ENCODE measurements at regions not wholly inside any gene's neighbourhood (a gene's known extent, or its start where the extent isn't known, plus 50 kb on each side); places are given as distances from the start of the nearest gene placed in this dataset.
"Not testable (repeated sequence)": the region's sequence is repeated elsewhere in the genome, so short reads cannot be mapped to it uniquely, and the experiment has no call there.

DNA sequence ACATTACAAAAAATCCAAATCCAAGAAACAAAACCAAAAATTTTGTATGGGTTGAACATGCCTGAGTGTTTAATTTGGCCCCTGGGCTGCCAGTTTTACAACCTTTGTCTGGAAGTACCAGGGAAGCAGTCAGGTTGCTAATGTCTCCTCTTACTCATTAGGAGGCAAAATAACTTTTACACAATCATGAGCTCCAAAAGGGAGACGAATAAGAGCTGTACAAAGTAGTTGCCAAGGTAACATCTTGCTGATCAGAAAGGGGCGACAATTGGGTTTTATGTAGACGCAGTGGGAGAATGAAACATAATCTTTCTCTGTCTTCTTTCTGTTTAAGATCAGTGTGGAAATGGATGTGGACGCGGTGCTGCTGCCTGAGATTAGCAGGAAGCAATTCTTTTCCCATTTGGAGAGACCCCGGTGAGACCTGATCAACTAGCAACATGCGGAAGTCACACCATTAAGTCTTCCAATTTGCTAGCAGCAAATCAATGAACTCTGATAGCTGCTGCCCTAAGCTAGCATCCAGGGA lies 90.7 kb upstream of the IGFBP7 start:
- no peak for DNase-seq

DNA sequence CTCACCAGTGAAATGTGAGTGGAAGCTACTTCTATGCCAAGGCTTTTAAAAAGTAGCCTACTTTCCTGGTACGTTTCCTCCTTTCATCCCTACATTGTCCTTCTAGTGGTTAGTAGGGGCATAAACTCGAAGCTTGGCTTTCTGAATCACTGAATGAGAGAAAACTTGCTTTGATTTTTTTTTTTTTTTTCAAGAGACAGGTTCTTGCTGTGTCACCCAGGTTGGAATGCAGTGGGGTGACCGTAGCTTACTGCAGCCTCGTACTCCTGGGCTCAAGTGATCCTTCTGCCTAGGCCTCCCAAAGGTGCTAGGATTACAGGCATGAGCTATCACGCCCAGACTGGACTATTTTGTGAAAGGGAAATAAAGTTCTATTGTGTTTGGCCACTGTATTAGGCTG lies 89.1 kb upstream of the IGFBP7 start:
- no peak for DNase-seq

DNA sequence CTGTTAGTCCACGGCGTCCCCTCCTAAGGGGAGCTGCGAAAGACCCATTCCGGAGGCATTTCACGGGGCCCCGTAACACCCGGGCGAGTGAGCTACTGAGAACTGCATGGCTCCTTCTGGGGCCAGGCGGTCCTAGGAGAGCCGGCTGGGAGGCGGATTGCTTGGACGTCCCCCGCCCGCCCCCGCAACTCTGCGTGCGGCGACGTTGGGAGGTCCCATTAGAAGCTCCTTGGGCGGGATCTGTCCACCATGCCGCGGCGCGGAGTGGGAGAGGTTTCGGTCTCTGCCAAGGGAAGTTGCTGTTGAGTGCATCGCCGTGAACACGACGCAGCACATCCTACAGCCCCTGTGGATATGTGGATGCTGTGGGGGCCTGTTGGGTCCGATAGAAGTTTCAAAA lies 85.4 kb upstream of the IGFBP7 start:
- DNase-seq: no peak

DNA sequence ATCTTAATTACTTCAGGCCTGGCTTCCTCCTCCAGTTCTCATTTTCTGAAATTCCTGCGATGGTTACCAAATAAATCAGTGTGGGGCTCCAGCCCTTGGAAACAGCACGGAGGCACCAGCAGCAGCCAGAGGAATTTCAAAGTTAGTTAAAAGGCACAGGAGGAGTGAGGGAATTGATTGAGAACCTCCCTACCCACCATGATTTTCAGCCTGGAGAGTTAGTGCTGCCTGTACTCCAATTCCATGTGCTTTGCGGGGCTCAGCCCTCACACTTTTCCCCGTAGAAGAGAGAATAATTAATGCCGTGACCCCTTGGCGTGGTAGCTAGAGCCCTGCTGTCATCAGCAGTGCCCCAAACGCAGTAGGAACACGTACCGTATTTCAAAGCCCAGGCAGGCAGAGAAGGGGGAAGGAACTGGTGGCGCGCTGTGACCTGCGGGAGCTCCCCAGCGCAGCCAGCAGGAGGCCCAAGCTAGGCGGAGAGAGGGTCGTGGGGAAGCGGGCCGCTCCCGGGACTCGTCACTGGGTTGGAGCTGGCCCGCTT lies 84.0 kb upstream of the IGFBP7 start:
- no peak for DNase-seq

DNA sequence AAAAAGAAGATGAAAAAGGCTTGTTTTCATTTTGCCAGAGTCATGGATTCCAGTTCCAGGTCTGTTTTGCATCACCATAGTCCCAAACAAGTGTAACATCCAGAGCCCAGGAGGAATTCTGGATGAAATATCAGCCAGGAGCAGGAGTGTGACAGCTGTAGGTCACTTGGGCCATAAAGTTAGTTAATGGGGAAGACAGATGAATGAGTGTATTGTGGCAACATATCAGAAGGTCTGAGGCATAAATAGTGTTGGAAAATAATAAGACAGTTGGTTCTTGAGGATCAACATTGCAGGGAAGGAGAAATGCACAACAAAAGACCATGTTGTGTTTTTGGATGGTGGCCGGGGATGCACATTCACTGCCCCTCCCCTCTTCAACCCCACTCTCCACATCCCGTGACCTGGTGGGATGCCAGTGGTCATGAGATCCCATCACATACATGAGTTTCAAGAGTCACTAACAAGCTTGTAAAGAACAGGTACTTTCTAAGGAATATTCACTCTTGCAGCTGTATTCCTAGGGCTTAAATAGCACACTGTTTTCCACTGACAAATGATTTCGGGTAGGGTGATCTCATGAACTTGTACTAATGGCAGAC lies 83.1 kb upstream of the IGFBP7 start:
- no peak for DNase-seq

DNA sequence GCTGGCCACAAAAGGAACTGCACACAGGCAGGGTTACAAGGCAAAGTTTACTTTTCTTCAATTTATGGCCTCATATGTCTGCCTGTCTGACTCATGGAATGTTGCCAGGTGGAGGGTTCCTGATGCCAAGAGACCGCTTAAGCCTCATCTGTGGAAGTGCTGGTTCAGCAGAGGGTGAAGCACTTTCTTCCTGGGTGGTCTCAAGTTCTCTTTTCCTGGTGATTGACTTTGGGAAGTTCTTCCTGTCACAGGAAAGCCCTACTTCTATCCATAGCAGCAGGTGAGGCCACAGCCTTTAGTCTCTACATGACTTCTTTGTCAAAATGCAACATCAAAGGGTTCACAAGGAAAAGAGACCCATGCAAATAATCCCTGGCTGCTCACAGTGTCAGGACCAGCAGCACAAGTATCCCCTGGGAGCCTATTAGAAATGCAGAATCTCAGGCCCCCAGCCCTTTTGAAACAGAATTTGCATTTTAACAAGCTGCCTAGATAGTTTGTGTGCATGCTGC lies 81.4 kb upstream of the IGFBP7 start:
- DNase-seq: peak; percentile 3

DNA sequence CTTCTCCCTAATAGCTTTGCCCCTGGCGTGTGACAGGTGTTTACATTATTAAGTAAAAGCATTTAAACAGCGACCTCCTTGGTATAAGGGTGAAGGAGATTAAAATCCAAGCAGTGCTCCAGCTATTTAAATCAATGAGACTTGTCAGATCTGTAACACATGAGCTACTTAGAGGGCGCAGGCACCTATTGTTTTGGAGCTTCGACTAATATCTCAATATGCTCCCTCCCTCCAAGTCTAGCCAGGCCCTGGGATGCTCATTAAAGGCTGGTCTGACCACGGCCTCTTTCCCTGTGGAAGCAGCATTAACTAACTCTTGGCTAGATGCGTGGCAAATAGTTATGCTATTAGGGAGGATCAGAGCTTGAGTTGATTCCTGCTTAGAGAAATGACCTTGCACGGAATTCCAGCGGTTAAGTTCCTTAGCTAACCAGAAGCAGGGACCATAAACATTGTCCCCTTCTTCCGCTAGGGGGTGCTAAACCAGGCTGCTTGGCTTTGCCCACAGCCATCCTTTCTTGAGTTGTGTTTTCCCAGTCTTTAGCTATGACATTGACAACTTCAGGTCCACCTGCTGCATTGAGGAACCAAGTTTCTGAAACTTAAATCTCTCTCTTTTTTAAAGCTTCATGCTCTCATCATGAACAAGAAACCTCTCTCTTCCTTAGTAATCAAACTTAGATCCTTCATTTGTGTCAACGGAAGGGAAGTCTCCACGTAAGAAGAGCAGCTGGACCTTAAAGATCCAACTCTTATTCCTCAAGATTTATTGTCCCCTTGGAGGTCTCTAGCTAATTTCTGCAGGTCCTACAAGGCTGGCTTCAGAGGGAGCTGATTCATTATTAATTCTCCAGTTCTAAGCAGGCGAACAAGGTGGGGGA lies 80.7 kb upstream of the IGFBP7 start:
- DNase-seq: no peak

DNA sequence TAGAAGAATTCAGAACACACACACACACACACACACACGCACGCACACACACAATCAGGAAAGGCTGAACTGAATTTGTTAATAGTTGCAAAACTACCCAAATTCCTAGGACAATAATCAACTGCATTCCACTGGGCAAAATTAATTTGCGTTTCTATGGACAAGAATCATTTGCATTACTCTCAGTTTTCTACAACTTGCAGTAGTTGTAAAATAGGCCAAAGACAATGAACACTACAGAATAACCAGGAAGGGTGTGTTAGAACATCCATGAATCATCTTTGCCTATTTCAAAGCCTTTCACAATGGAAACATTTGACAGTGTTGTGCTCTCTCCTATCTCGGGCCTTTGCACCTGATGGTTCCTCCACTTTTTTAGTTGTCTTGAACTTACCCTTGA lies 77.1 kb upstream of the IGFBP7 start:
- DNase-seq: no peak

DNA sequence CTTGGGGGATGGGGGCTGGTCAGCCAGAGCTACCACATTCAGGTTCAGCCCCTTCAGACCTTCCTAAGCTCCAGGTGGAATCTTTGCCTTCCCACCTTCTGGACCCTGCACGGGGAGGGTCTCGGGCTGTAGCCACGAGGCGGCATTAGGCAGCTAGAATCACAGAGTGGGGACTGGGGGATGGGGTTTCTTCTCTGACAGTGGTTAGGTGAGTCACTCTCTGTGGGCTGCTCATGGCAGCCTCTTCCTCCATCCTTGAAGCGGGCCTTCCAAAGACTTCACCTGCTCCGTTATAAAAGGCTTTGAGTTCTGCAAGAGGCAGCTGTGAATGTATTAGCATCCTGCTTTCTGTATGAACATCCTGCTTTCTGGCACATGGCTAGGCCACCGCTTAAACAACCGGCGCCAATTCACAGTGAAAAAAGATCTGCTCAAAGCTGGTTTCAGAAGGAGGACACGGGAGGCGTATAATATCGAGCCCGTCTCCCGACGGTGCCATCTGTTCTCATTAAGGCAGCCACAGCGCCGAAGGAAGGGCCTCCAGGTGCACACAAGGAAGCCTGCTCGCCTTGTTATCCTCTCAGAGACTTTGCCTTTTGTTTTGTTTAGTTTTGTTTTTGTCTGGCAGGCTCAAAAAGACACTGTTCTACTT lies 74.3 kb upstream of the IGFBP7 start:
- no peak for DNase-seq

DNA sequence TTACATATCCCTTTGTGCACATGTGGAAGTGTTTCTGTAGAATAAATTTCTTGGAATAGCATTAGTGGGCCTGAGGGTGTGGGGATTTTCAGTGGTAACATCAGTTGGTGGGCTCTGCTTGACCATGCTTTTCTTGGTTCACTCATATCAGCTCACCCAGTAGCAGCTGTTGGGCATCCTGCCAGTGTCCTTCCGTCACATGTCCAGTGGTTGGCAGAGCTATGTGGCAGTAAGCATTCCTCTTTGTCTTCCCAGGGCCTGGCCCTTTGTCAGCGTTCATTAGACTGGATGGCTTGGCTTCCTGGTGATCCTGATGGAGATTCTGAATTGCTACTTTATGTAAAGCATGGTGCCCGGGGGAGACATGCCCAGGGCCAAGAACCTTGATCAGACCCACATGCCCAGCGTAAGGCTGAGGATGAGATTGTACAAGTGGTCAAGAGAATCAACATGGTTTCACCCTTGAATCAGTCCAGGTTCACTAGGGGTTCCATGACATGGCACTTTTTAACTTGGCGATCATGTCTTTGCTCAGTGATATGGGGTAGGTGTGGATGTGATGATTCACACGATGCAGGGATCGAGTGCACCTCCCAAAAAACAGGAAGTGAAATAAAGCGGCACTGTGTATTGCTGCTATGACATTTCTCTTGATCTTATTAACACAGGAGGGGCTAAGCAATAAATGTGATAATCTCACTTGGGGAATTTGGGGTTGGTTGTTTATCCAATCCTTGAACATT lies 72.1 kb upstream of the IGFBP7 start:
- DNase-seq: peak; percentile 70

DNA sequence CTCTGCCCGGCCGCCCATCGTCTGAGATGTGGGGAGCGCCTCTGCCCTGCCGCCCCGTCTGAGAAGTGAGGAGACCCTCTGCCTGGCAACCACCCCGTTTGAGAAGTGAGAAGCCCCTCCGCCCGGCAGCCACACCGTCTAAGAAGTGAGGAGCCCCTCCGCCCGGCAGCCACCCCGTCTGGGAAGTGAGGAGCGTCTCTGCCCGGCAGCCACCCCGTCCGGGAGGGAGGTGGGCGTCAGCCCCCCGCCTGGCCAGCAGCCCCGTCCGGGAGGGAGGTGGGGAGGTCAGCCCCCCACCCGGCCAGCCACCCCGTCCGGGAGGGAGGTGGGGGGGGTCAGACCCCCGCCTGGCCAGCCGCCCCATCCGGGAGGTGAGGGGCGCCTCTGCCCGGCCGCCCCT lies 63.0 kb upstream of the IGFBP7 start:
- not testable (repeated sequence) for DNase-seq

DNA sequence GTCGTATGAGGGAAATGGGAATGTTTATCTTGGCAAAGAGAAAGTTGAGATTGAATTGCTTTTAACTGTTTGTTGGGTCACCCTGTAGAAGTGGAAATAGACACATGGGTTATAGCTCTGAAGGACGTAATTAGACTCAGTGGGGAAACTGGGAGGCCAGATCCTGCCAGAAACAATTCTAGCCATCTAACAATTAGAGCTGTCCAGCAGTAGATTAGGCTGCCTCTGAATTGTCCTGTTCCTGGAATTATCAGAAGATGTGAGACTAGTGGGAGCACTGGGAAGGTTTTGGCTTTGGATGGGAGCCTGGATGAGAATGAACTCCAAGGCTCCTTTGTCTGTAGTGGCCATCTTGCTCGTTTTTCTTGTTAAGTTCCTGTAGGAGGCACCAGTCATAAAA lies 61.9 kb upstream of the IGFBP7 start:
- DNase-seq: no peak

DNA sequence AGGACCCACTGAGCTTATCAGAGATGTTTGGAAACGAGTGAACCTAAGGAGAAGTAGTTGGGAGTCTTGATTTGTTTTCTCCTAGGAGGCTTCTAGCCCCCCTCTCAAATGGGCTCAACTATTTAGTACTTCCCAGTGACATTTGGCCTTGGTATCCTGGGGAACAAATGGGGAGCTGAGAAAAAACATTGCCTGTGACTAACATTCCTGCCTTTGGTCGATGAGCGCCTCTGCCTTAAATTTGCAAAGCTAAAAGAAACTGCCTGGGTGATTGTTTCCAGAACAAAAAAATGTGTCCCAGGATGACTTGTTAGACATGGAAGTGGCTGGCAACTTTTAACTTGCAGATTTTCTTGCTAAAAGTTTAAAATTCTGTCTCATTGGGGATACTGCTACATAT lies 58.8 kb upstream of the IGFBP7 start:
- no peak for DNase-seq

DNA sequence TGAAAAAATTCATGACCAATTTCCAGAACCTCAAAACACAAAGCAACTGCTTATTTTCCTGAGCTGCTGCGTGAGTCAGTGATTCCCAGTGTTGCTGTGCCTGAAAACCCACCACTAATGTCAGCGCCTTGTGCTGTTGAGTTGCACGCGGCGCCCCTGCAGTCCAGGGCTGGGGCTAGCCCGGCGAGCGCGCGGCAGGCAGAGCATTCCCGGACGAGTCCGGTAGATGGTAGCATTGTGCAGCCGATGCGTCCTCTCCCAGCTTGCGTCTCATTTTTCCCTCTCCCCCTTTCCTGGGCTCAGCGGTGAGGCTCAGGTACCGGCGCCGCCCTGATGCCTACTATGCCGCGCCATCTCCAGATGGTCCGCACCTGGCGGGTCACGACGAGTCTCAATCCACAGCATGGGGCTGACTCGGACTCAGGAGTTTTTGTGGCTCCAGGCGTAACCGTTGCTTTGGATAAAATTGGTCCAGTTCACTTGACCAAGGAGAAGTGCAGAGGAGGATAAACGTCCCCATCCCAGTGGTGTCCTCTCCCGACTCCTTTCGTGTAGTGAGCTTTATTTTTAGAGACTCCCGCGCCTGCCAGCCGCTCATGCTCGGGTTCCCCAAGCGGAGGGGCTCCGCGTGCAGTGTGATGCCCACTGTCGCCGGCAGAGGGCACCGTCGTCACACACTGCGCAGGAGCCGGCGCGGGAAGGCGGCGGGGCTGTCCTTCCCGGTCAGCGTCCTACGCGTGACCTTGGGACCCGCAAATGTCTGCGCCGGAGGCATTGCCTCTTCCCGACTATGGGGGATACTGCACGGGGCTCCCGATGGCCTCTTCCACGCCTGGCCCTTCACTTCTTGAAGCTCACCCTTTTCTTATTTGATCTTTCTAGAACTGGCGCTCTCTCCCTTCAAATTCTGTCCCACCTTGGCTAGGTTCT lies 53.6 kb upstream of the IGFBP7 start:
- DNase-seq: peak; percentile 81

DNA sequence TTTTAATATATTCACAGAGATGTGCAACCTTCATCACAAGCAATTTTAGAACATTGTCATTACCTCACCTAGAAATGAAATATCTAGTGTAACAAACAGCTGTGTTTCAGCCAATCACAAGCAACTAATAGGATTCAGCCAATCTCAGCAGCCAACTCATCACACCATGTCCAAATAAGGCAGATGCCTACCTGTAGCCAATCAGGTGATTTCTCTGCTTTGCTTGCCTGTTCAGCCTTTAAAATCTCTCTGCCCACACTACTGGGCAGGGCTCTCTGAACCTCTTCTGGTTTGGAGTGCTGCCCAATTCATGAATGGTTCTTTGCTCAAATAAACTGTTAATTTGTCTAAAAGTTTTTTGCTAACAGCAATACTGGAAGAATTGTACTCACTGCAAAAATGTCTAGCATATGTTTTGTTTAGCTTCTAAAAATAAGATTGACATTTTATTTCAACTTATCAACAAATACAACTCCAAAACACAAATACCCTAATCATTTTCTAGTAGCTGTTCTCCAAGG lies 52.4 kb upstream of the IGFBP7 start:
- DNase-seq: no peak

Measured in COR-L47 (cell line).